ENCODE measurements at regions not wholly inside any gene's neighbourhood (a gene's known extent, or its start where the extent isn't known, plus 50 kb on each side); places are given as distances from the start of the nearest gene placed in this dataset.

GRCh38 chr11:104525416-104525815 is 361.5 kb upstream of the PDGFD start:
- POLR2A ChIA-PET: no interaction called here
- no TSS peak for BruUV-seq (replicated peaks)
- no peak overlapping the region for H3K4me2 ChIP-seq (ENCODE audit: low read depth, low read length)
- H3K79me2 ChIP-seq (ENCODE audit: insufficient read depth, low read length): no peaks in the 10 kb centered on the region
- no peak for FAIRE-seq
- no peak overlapping the region for H3K4me3 ChIP-seq (replicated peaks in 1 of 3; ENCODE audit: insufficient read depth in 1 of 3, low read depth in 2 of 3, low read length in 3 of 3)
- no peak overlapping the region for H3K9ac ChIP-seq (ENCODE audit: insufficient read depth, low read depth, low read length)
- in situ Hi-C loops (cut with HindIII; ENCODE audit: extremely low pct_ligation_motif_present, low pct_unique_long_range_greater_than_20kb): no loop called here
- H4K20me1 ChIP-seq (ENCODE audit: insufficient read depth, low read length): no peaks in the 10 kb centered on the region
- H3K4me1 ChIP-seq (ENCODE audit: insufficient read depth, low read length): no peaks in the 10 kb centered on the region
- DNase-seq (ENCODE audit: low spot score): no peak
- WGBS (ENCODE audit: low lambda C conversion rate): 19% methylated on average over 3 of the region's 3 CpGs
- CTCF ChIA-PET (ENCODE audit: low intra/inter-chr PET ratio, low total read pairs): no interaction called here
- intact Hi-C loops (cut with micrococcal nuclease; ENCODE audit: unreplicated experiment): no loop called here
- no peak overlapping the region for H2AFZ ChIP-seq (ENCODE audit: low read length)
- H3K27me3 ChIP-seq (ENCODE audit: control insufficient read depth in 1 of 2, insufficient read depth in 2 of 2, low read length in 2 of 2): no peaks in the 10 kb centered on the region
- no peak for TF ChIP-seq ETS1 (CRISPR knock-in tag; IDR thresholded peaks at IDR 0.05)
- no peak for TF ChIP-seq SRSF1 (optimal IDR thresholded peaks at IDR 0.05; ENCODE audit: low read depth, low read length)
- no peak for TF ChIP-seq SUZ12 (IDR thresholded peaks at IDR 0.05; ENCODE audit: low read depth, low read length)
- no peak for TF ChIP-seq UBTF (CRISPR knock-in tag; IDR thresholded peaks at IDR 0.05)
- TF ChIP-seq ZNF44 (CRISPR knock-in tag; IDR thresholded peaks at IDR 0.05): no peak
- no peak for TF ChIP-seq JDP2 (CRISPR knock-in tag; IDR thresholded peaks at IDR 0.05; ENCODE audit: borderline replicate concordance)
- TF ChIP-seq ETV6 (CRISPR knock-in tag; conservative IDR thresholded peaks at IDR 0.05): no peak
- TF ChIP-seq ZNF530 (CRISPR knock-in tag; IDR thresholded peaks at IDR 0.05; ENCODE audit: low read depth): no peak
- no peak for TF ChIP-seq SRY (CRISPR knock-in tag; IDR thresholded peaks at IDR 0.05)
- no peak for TF ChIP-seq ZBTB20 (CRISPR knock-in tag; IDR thresholded peaks at IDR 0.05; ENCODE audit: borderline replicate concordance, low read depth)
- TF ChIP-seq ELF4 (CRISPR knock-in tag; IDR thresholded peaks at IDR 0.05; ENCODE audit: borderline replicate concordance): no peak
- no peak for TF ChIP-seq CENPX (CRISPR knock-in tag; IDR thresholded peaks at IDR 0.05)
- TF ChIP-seq ZNF251 (CRISPR knock-in tag; IDR thresholded peaks at IDR 0.05): no peak
- no peak for TF ChIP-seq TBL1XR1 (IDR thresholded peaks at IDR 0.05; ENCODE audit: borderline replicate concordance, low read length, partially characterized antibody)
- TF ChIP-seq GLMP (CRISPR knock-in tag; IDR thresholded peaks at IDR 0.05; ENCODE audit: borderline replicate concordance): no peak
- TF ChIP-seq MAF1 (CRISPR knock-in tag; IDR thresholded peaks at IDR 0.05; ENCODE audit: borderline replicate concordance): no peak
- no peaks in the 10 kb centered on the region for H3K9me3 ChIP-seq (ENCODE audit: low read length)
- no peaks in the 10 kb centered on the region for H3K36me3 ChIP-seq (replicated peaks in 1 of 2; ENCODE audit: control insufficient read depth in 1 of 2, insufficient read depth in 2 of 2, low read length in 2 of 2)
- no peak for ATAC-seq
- H3K27ac ChIP-seq (ENCODE audit: extremely low read length, insufficient read depth, low read length): no peak overlapping the region
